Mesothelial cell of epicardium (in vitro differentiated cells): ENCODE measurements at regions not wholly inside any gene's neighbourhood (a gene's known extent, or its start where the extent isn't known, plus 50 kb on each side); places are given as distances from the start of the nearest gene placed in this dataset.

Experiments
- DNase-seq, 2 experiments: peaks; one replicate each; pipeline ENCODE4 v3.0.0; 2021; ENCODE audit warnings: low spot score in 2 of 2; ENCODE audit not compliant: unreplicated experiment in 2 of 2
- H3K27ac Mint-ChIP-seq: 2 replicates; pipeline ENCODE4 v1.8.0; 2021; ENCODE audit warnings: mixed read lengths
- H3K27me3 Mint-ChIP-seq: 2 replicates; pipeline ENCODE4 v1.8.0; 2021; ENCODE audit warnings: low read depth, mixed read lengths
- H3K36me3 Mint-ChIP-seq: 2 replicates; pipeline ENCODE4 v1.8.0; 2021; ENCODE audit warnings: mixed read lengths
- H3K4me1 Mint-ChIP-seq: 2 replicates; pipeline ENCODE4 v1.8.0; 2021; ENCODE audit warnings: mixed read lengths
- H3K4me3 Mint-ChIP-seq: 2 replicates; pipeline ENCODE4 v1.8.0; 2021; ENCODE audit warnings: mild to moderate bottlenecking, moderate library complexity, mixed read lengths
- H3K9me3 Mint-ChIP-seq: 2 replicates; pipeline ENCODE4 v1.8.0; 2021; ENCODE audit warnings: mixed read lengths
- TF ChIP-seq, protein P1 (sequence below): fragments of 200-600 bp; sonication (generic); IDR thresholded peaks from one replicate; pipeline ENCODE4 v1.5.0; 2021; ENCODE audit warnings: antibody characterized with exemption; ENCODE audit not compliant: unreplicated experiment

DNA sequence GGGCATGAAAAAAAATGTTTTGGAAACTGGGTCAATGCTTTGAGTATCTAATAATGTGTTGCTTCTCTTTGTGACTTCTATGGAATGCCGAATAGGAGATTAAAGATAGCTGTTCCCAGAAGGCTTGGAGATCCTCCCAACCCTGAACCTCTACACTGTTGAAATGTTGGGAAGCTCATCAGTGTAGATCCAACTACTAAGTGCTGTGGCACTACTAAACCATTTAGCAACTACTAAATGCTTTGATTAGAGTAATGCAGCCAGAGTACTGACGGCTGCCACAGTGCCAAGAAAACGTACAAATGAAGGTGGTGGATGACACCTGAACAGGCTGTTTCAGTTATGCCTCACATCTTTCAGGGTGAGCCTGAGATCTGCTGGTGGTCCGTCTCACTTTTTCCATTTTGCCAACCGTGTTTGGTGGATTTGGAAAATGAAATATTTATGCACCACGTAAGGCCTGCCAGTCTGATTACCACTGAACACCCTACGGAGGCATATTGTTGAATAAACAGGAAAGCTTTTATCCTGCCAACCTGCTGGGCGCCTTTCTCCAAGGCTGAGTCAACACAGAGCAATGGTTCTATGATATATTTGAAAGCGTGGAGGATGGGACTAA lies 938.0 kb upstream of the FLRT2 start:
- Mint-ChIP-seq H3K27me3 (no peaks in the 10 kb centered on the region), H3K4me1 (no peaks in the 10 kb centered on the region), H3K9me3 (peaks cover 3% of the 10 kb centered on the region), H3K36me3 (peaks cover 1% of the 10 kb centered on the region), H3K27ac (no peak overlapping the region), H3K4me3 (no peak overlapping the region)
- no peak for DNase-seq
- TF ChIP-seq, protein P1, sequence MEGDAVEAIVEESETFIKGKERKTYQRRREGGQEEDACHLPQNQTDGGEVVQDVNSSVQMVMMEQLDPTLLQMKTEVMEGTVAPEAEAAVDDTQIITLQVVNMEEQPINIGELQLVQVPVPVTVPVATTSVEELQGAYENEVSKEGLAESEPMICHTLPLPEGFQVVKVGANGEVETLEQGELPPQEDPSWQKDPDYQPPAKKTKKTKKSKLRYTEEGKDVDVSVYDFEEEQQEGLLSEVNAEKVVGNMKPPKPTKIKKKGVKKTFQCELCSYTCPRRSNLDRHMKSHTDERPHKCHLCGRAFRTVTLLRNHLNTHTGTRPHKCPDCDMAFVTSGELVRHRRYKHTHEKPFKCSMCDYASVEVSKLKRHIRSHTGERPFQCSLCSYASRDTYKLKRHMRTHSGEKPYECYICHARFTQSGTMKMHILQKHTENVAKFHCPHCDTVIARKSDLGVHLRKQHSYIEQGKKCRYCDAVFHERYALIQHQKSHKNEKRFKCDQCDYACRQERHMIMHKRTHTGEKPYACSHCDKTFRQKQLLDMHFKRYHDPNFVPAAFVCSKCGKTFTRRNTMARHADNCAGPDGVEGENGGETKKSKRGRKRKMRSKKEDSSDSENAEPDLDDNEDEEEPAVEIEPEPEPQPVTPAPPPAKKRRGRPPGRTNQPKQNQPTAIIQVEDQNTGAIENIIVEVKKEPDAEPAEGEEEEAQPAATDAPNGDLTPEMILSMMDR, result no peak

DNA sequence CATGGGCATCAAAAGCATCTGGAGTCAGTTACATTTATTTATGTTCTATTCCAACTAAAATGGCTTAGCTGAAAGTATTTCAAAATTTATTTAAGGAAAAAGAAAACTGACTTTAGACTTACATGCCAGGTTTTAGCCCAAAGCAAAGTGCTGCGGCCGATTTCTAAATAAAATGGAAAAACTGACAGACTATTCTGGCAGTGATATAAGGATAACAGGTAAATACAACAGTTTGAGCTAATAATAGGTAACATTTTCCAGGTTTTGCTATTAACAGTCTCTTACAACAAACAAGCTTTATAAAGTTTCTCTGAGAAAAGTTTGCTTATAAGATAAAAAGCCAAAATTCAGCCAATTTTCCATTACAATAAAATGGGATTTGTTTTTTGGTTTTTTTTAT lies 937.2 kb upstream of the FLRT2 start:
- Mint-ChIP-seq H3K27ac (no peak overlapping the region), H3K4me3 (no peak overlapping the region), H3K9me3 (peaks cover 3% of the 10 kb centered on the region), H3K36me3 (peaks cover 1% of the 10 kb centered on the region), H3K4me1 (no peaks in the 10 kb centered on the region), H3K27me3 (no peaks in the 10 kb centered on the region)
- no peak for DNase-seq
- TF ChIP-seq, protein P1, result no peak

DNA sequence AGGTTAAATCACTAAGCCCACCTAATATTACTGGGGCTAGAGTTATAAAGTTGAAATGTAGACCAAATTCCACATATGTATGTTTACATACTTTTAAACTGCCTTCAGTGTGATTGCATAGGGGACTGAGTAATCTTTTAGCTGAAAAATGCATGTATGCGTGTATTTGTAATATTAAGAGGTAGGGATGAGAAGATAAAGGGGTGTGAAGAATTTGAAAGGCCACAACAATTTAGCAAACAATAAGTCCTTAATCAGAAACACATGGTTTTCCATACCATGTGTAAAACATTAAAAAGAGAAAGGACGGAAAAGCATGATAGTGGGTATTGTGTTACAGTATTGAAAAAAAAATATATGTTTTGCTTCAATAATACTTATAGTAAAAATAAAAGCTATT lies 919.9 kb upstream of the FLRT2 start:
- TF ChIP-seq, protein P1, result no peak
- Mint-ChIP-seq H3K9me3 (no peaks in the 10 kb centered on the region), H3K27me3 (no peaks in the 10 kb centered on the region), H3K36me3 (no peaks in the 10 kb centered on the region), H3K4me1 (no peaks in the 10 kb centered on the region), H3K4me3 (no peak overlapping the region), H3K27ac (no peak overlapping the region)
- DNase-seq, result no peak

DNA sequence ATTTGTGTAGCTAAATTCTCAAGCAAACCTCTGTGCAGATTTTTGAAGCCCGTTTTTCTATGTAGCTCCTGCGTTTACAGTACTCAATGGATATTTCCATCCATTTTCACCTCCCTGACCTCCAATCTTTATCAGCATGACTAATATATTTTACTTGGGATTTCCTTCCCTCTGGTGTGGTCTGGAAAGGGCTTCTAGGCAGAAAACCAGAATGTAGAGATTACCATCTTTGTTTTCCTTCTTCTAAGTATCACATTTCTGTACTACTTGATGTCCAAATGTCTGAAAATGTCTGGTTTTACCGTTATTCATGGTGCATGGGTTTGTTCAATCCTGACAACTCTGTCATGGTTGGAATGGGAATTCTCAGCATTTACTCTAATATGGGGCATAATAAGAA lies 907.6 kb upstream of the FLRT2 start:
- no peak for DNase-seq
- Mint-ChIP-seq H3K4me3 (no peak overlapping the region), H3K27ac (no peak overlapping the region), H3K27me3 (no peaks in the 10 kb centered on the region), H3K36me3 (no peaks in the 10 kb centered on the region), H3K4me1 (peaks cover 5% of the 10 kb centered on the region), H3K9me3 (peaks cover 11% of the 10 kb centered on the region)
- TF ChIP-seq, protein P1, result no peak

DNA sequence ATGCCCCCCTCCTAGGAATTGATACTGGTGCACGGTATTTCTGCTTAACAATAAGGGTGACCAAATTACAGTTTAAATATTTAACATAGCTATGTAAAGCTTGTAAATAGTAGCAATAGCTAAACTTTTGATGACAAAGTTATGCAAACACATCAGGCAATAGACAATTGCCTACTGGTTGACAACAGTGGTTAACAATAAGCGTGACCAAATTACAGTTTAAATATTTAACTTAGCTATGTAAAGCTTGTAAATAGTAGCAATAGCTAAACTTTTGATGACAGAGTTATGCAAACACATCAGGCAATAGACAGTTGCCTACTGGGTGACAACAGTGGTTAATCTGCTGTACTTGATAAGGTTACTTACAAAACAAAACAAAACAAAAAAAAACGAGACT lies 886.5 kb upstream of the FLRT2 start:
- TF ChIP-seq, protein P1, result no peak
- Mint-ChIP-seq H3K27me3 (no peaks in the 10 kb centered on the region), H3K36me3 (no peaks in the 10 kb centered on the region), H3K4me1 (peaks cover 10% of the 10 kb centered on the region), H3K27ac (no peak overlapping the region), H3K9me3 (no peaks in the 10 kb centered on the region), H3K4me3 (no peak overlapping the region)
- no peak for DNase-seq
